ENCODE measurements at regions not wholly inside any gene's neighbourhood (a gene's known extent, or its start where the extent isn't known, plus 50 kb on each side); places are given as distances from the start of the nearest gene placed in this dataset.

DNA sequence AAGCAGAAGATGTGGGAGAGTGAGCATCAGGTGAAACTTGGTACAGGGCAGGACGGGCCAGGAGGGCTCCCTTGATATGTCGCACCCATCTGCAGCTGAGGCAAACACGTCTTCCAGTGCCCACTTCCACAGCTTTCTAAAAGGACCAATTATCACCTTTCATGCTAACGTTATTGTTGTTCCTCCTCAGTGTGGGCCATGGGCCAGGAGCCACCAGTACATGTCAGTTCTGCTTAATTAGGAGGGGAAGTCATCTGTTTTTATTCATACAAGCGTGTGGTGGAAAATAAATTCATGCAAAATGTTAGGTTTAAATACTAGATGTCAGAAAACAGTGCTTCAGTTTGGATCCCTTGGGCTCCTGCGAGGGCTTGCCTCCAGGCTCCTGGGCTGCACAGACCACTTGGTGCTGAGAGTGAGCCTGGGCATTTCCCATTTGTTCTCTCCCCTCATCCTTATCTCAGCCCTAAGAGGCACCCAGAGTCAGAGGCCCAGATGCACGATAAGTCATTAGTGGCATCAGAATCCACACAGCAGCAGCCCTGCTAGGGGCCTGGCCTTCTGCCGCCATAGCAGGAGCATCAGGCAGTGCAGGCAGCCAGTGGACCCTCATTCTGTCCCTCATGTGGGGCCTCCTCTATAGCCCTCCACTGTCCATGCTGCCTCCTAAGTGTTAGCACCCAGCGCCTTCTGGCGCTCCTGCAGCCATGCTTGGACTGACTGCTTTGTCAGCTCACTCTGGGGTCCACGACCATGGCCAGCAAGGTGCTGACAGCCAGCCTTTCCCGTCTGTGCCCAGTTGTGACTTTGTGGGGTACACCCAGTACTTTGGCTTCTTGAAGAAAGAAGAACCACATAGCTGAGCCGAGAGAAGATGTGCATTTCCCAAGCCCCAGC, 539.8 kb upstream of the RAB6C start:
- Histone ChIP-seq H3K27me3 (no peaks in the 10 kb centered on the region), H3K4me3 (no peak overlapping the region), H3K27ac (no peak overlapping the region), H3K4me1 (no peaks in the 10 kb centered on the region), H3K36me3 (no peaks in the 10 kb centered on the region), H3K9me3 (no peaks in the 10 kb centered on the region)
- WGBS (ENCODE audit: insufficient coverage, low coverage, low lambda C conversion rate, missing lambda C conversion rate): 48% methylated on average over 8 of the region's 13 CpGs
- intact Hi-C loops (cut with DNase I): no loop called here
- no peak for TF ChIP-seq POLR2A (IDR thresholded peaks at IDR 0.05)
- ATAC-seq (peak in 1 of 4 donors; percentile 21), DNase-seq (no peak)

DNA sequence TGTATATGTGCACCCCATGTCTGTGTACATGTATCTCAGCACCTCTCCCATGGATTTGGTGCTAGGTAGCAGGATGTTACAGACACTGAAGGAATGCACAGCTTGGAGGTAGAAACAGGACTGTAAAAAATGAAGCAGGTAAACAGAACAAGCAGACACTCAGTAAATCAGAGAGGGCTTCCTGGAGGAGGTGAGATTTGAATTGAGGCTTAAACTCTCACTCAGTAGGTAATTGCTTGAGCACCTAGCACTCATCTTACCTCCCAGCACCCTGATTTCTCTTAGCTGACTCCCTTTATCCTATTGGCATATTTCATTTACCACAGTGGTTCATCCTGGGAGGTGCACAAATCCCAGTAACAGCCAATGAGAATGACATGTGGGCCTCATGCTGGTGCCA, 537.9 kb upstream of the RAB6C start:
- Histone ChIP-seq H3K36me3 (no peaks in the 10 kb centered on the region), H3K27ac (no peak overlapping the region), H3K9me3 (no peaks in the 10 kb centered on the region), H3K27me3 (no peaks in the 10 kb centered on the region), H3K4me1 (no peaks in the 10 kb centered on the region), H3K4me3 (no peak overlapping the region)
- TF ChIP-seq CTCF (IDR thresholded peaks at IDR 0.05) (no peak), POLR2A (IDR thresholded peaks at IDR 0.05) (no peak)
- ATAC-seq (no peak), DNase-seq (no peak)
- intact Hi-C loops (cut with DNase I): no loop called here

GRCh38 chr2:129443235-129443864, 536.1 kb upstream of the RAB6C start:
- H3K27ac ChIP-seq: no peak overlapping the region
- H3K4me1 ChIP-seq: no peaks in the 10 kb centered on the region
- no peak overlapping the region for H3K4me3 ChIP-seq
- intact Hi-C loops (cut with DNase I): no loop called here
- 39% methylated on average over 5 of the region's 5 CpGs for WGBS (ENCODE audit: insufficient coverage, low coverage, low lambda C conversion rate, missing lambda C conversion rate)
- no peaks in the 10 kb centered on the region for H3K27me3 ChIP-seq
- DNase-seq (no peak), ATAC-seq (no peak)
- TF ChIP-seq CTCF (IDR thresholded peaks at IDR 0.05) (no peak), POLR2A (IDR thresholded peaks at IDR 0.05) (no peak)
- H3K9me3 ChIP-seq: no peaks in the 10 kb centered on the region
- H3K36me3 ChIP-seq: no peaks in the 10 kb centered on the region

DNA sequence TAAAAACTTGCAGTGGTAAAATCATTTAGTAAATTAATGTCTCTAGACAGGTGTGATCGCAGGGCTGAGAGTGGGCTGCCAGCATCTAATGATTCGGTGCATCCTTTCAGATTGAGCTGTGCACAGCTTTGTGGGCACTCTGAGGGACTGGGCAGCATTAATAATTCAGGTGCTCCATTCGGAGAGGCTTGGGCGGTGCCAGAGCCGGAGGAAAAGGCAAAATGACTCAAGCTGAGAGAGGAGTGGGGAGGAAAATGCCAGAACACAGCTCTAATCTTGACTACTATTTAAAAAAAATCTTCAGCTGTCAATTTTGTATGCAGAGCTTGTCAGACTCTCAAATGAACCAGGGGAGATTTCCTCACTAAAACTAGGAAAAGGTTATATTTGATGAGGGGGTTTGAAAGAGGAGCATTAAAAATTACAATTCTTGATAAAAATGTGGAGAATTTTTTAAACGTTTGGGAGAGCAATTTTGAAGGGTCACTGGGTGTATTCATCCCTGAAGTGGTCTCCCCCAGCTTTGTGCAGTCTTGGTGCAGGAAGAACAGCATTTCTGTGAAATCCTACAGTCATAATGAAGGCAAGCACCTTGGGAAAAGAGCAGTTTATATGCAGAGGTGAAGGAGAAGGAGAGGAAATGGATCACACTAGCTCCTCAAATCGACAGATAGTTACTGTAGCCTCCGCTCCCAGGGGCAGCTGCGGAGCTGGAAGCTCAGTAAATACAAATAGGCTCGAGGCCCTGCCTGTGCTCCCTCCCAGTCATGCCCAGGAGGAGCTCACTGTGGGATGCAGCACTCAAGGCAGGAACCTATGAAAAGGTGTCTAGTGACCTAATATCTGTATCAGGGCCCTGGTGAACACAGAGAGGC, 535.4 kb upstream of the RAB6C start:
- ATAC-seq (no peak), DNase-seq (no peak)
- no peak overlapping the region for H3K27ac ChIP-seq
- 42% methylated on average over 10 of the region's 10 CpGs for WGBS (ENCODE audit: insufficient coverage, low coverage, low lambda C conversion rate, missing lambda C conversion rate)
- no peak overlapping the region for H3K4me3 ChIP-seq
- TF ChIP-seq CTCF (IDR thresholded peaks at IDR 0.05): no peak
- TF ChIP-seq POLR2A (IDR thresholded peaks at IDR 0.05): no peak
- H3K36me3 ChIP-seq: no peaks in the 10 kb centered on the region
- H3K4me1 ChIP-seq: no peaks in the 10 kb centered on the region
- intact Hi-C loops (cut with DNase I): no loop called here
- no peaks in the 10 kb centered on the region for H3K9me3 ChIP-seq
- H3K27me3 ChIP-seq: no peaks in the 10 kb centered on the region

Data from right lobe of liver (tissue), 6 donors.